IMR-90 (cell line): ENCODE measurements at regions not wholly inside any gene's neighbourhood (a gene's known extent, or its start where the extent isn't known, plus 50 kb on each side); places are given as distances from the start of the nearest gene placed in this dataset.

Experiments used
- ATAC-seq: fragments of 200-7000 bp; cut with Tn5 transposase; 2 replicates; pipeline ENCODE4 v1.9.1; 2020; ENCODE audit warnings: low read depth, mild to moderate bottlenecking, moderate library complexity
- BruUV-seq: library from RNA; stranded (reverse); fragments of 400-500 nt; replicated peaks from 2 replicates; lab custom pipeline; 2021; lab: Mats Ljungman, UMichigan
- CTCF ChIA-PET: fragments of 300-600 bp; formaldehyde crosslinking; extraction: SDS; loops from one replicate; lab custom pipeline; 2021; ENCODE audit warnings: antibody characterized with exemption; lab: Yijun Ruan, JAX
- POLR2A ChIA-PET: fragments of 300-600 bp; sonication (Branson Sonifier 250); formaldehyde crosslinking; loops from one replicate; lab custom pipeline; 2022; ENCODE audit warnings: antibody characterized with exemption; ENCODE audit not compliant: unreplicated experiment; lab: Charles Lee
- DNase-seq: peaks from one replicate; pipeline ENCODE4 v3.0.0; 2013
- H2AFZ ChIP-seq: replicated peaks from 2 replicates; pipeline ENCODE3; 2013; ENCODE audit warnings: low read length, mild to moderate bottlenecking; ENCODE audit not compliant: poor library complexity
- H2AK5ac ChIP-seq: 2 replicates; pipeline ENCODE4 v1.6.1; 2013; ENCODE audit warnings: low read depth, low read length, inconsistent platforms
- H2AK9ac ChIP-seq: replicated peaks from 2 replicates; pipeline ENCODE3; 2013; ENCODE audit warnings: mild to moderate bottlenecking, low read depth, low read length, moderate library complexity; ENCODE audit not compliant: poor library complexity
- H2BK120ac ChIP-seq: 2 replicates; pipeline ENCODE4 v1.6.1; 2013; ENCODE audit warnings: low read depth, low read length, inconsistent platforms
- H2BK15ac ChIP-seq: 3 replicates; pipeline ENCODE4 v1.6.1; 2013; ENCODE audit warnings: low read depth, low read length, inconsistent platforms
- H2BK20ac ChIP-seq: 2 replicates; pipeline ENCODE4 v1.6.1; 2013; ENCODE audit warnings: low read depth, mild to moderate bottlenecking, inconsistent platforms, low read length, moderate library complexity
- H2BK5ac ChIP-seq: 2 replicates; pipeline ENCODE4 v1.6.1; 2013; ENCODE audit warnings: mild to moderate bottlenecking, low read depth, low read length, inconsistent platforms; ENCODE audit not compliant: poor library complexity, severe bottlenecking
- H3K14ac ChIP-seq: replicated peaks from 2 replicates; pipeline ENCODE4 v1.6.1; 2013; ENCODE audit warnings: low read depth, low read length, inconsistent platforms
- H3K18ac ChIP-seq: 2 replicates; pipeline ENCODE4 v1.6.1; 2013; ENCODE audit warnings: low read depth, low read length, control low read depth
- H3K23ac ChIP-seq: 2 replicates; pipeline ENCODE4 v1.6.1; 2013; ENCODE audit warnings: low read depth, low read length, inconsistent platforms
- H3K27ac ChIP-seq: 2 replicates; pipeline ENCODE4 v1.5.1; 2013; ENCODE audit warnings: mild to moderate bottlenecking, control low read depth, low read length; ENCODE audit not compliant: insufficient read depth
- H3K27me3 ChIP-seq: 2 replicates; pipeline ENCODE4 v1.6.1; 2013; ENCODE audit warnings: low read length; ENCODE audit not compliant: control insufficient read depth, insufficient read depth
- H3K36me3 ChIP-seq: 2 replicates; pipeline ENCODE4 v1.6.1; 2013; ENCODE audit warnings: low read length, mixed read lengths; ENCODE audit not compliant: control insufficient read depth, insufficient read depth
- H3K4ac ChIP-seq: 2 replicates; pipeline ENCODE4 v1.6.1; 2013; ENCODE audit warnings: low read depth, low read length, inconsistent platforms
- H3K4me1 ChIP-seq: 2 replicates; pipeline ENCODE4 v1.6.1; 2013; ENCODE audit warnings: low read length, mixed read lengths; ENCODE audit not compliant: control insufficient read depth, insufficient read depth
- H3K4me2 ChIP-seq: 2 replicates; pipeline ENCODE4 v1.6.1; 2013; ENCODE audit warnings: low read depth, mild to moderate bottlenecking, control low read depth, low read length, moderate library complexity
- H3K4me3 ChIP-seq: 2 replicates; pipeline ENCODE4 v1.5.1; 2013; ENCODE audit warnings: low read depth, mild to moderate bottlenecking, control low read depth, low read length, moderate library complexity; ENCODE audit not compliant: insufficient read depth
- H3K56ac ChIP-seq: 2 replicates; pipeline ENCODE4 v1.6.1; 2013; ENCODE audit warnings: low read length, inconsistent platforms; ENCODE audit not compliant: insufficient read depth; ENCODE audit errors: extremely low read depth
- H3K79me1 ChIP-seq, 2 experiments: 2 replicates each; pipeline ENCODE4 v1.6.1; 2013; ENCODE audit warnings: low read length in 2 of 2, inconsistent platforms in 1 of 2, low read depth in 1 of 2
- H3K9ac ChIP-seq: 2 replicates; pipeline ENCODE4 v1.6.1; 2013; ENCODE audit warnings: low read depth, low read length, control low read depth
- H3K9me1 ChIP-seq: 2 replicates; pipeline ENCODE4 v1.6.1; 2013; ENCODE audit warnings: low read length, inconsistent platforms; ENCODE audit not compliant: insufficient read depth
- H3K9me3 ChIP-seq: 2 replicates; pipeline ENCODE4 v1.6.1; 2013; ENCODE audit warnings: low read length; ENCODE audit not compliant: control insufficient read depth, insufficient read depth
- H4K20me1 ChIP-seq: 2 replicates; pipeline ENCODE4 v1.6.1; 2013; ENCODE audit warnings: low read length, inconsistent platforms; ENCODE audit not compliant: insufficient read depth
- H4K5ac ChIP-seq: 2 replicates; pipeline ENCODE4 v1.6.1; 2013; ENCODE audit warnings: mild to moderate bottlenecking, low read depth, low read length, control low read depth
- H4K8ac ChIP-seq, 2 experiments: 2 replicates each; pipeline ENCODE4 v1.6.1; 2013; ENCODE audit warnings: low read depth in 2 of 2, low read length in 2 of 2, control low read depth in 1 of 2, inconsistent platforms in 1 of 2
- H4K91ac ChIP-seq: 2 replicates; pipeline ENCODE4 v1.6.1; 2013; ENCODE audit warnings: low read depth, low read length, inconsistent platforms; ENCODE audit not compliant: insufficient read depth
- FOS ChIP-seq: fragments of 150-350 bp; IDR thresholded peaks from 2 replicates; pipeline ENCODE4 v1.6.1; 2016; ENCODE audit warnings: low read depth, low read length
- RAD21 ChIP-seq: IDR thresholded peaks from 2 replicates; pipeline ENCODE4 v1.6.1; 2012; ENCODE audit warnings: low read length, improper control_type of control experiment
- WGBS, 2 experiments: methylation state at CpG; one replicate each; pipeline versions ENCODE4 v1.1.5 to v1.1.7; 2013; ENCODE audit warnings: missing lambda C conversion rate in 2 of 2; ENCODE audit not compliant: insufficient read length in 1 of 2; ENCODE audit errors: extremely low coverage in 2 of 2; 5-methylcytosine and 5-hydroxymethylcytosine counted together
- dilution Hi-C: fragments of 300-500 bp; cut with HindIII; formaldehyde crosslinking; loops from one replicate; pipeline ENCODE4 v1.14.3; 2018; ENCODE audit warnings: low sequenced_read_pairs; ENCODE audit not compliant: unreplicated experiment
- in situ Hi-C: fragments of 300-500 bp; cut with MboI; formaldehyde crosslinking; loops from 3 replicates; pipeline ENCODE4 v1.14.3; 2019; ENCODE audit warnings: low sequenced_read_pairs, inconsistent platforms, mixed read lengths
- intact Hi-C: fragments of 100-400 bp; cut with micrococcal nuclease; formaldehyde crosslinking; loops from 2 replicates; pipeline ENCODE4 v1.10.0; 2022

GRCh38 chr20:22470620-22471026 is 113.7 kb downstream of the FOXA2 start:
- Histone ChIP-seq H2AFZ (no peak overlapping the region), H2BK120ac (no peak overlapping the region), H2BK5ac (no peak overlapping the region), H3K56ac (no peak overlapping the region), H3K14ac (no peak overlapping the region), H3K9me3 (peaks cover 2% of the 10 kb centered on the region; the same call in 1 of the 2 replicates), H2AK5ac (no peak overlapping the region), H3K23ac (no peak overlapping the region), H3K9me1 (no peaks in the 10 kb centered on the region), H3K79me1 (no peaks in the 10 kb centered on the region), H3K9ac (no peak overlapping the region), H3K4me3 (no peak overlapping the region), H4K20me1 (no peaks in the 10 kb centered on the region), H3K4ac (no peak overlapping the region), H4K5ac (no peak overlapping the region), H3K27me3 (no peaks in the 10 kb centered on the region), H3K36me3 (no peaks in the 10 kb centered on the region), H3K4me2 (no peak overlapping the region), H2BK15ac (no peak overlapping the region), H3K18ac (no peak overlapping the region), H3K4me1 (no peaks in the 10 kb centered on the region), H3K27ac (no peak overlapping the region), H2BK20ac (no peak overlapping the region), H4K8ac (no peak overlapping the region), H2AK9ac (no peak overlapping the region), H4K91ac (no peak overlapping the region)
- ATAC-seq = no peak
- ChIA-PET POLR2A (no interaction called here), CTCF (no interaction called here)
- no CpG with 5 or more reads among the region's 1 CpG for WGBS, 2 experiments
- BruUV-seq = no TSS peak
- intact Hi-C loops (no loop called here), in situ Hi-C loops (no loop called here), dilution Hi-C loops (no loop called here)
- DNase-seq = no peak
- TF ChIP-seq RAD21 = no peak
- no peak for TF ChIP-seq FOS
